ENCODE measurements at regions not wholly inside any gene's neighbourhood (a gene's known extent, or its start where the extent isn't known, plus 50 kb on each side); places are given as distances from the start of the nearest gene placed in this dataset.

- H3K9me3 ChIP-seq (ENCODE audit: insufficient read depth, low read length) = no peaks in the 10 kb centered on the region
- no peaks in the 10 kb centered on the region for H3K36me3 ChIP-seq (ENCODE audit: low read length)
- H3K27ac ChIP-seq (ENCODE audit: low read depth, low read length) = no peak overlapping the region
- H3K4me3 ChIP-seq (ENCODE audit: insufficient read depth, low read length, poor library complexity, severe bottlenecking) = no peak overlapping the region
- TF ChIP-seq, protein P1, sequence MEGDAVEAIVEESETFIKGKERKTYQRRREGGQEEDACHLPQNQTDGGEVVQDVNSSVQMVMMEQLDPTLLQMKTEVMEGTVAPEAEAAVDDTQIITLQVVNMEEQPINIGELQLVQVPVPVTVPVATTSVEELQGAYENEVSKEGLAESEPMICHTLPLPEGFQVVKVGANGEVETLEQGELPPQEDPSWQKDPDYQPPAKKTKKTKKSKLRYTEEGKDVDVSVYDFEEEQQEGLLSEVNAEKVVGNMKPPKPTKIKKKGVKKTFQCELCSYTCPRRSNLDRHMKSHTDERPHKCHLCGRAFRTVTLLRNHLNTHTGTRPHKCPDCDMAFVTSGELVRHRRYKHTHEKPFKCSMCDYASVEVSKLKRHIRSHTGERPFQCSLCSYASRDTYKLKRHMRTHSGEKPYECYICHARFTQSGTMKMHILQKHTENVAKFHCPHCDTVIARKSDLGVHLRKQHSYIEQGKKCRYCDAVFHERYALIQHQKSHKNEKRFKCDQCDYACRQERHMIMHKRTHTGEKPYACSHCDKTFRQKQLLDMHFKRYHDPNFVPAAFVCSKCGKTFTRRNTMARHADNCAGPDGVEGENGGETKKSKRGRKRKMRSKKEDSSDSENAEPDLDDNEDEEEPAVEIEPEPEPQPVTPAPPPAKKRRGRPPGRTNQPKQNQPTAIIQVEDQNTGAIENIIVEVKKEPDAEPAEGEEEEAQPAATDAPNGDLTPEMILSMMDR (IDR thresholded peaks at IDR 0.05; ENCODE audit: insufficient read depth, low read length, poor library complexity, severe bottlenecking) = no peak
- no peak for TF ChIP-seq EZH2phosphoT487 (conservative IDR thresholded peaks at IDR 0.05; ENCODE audit: low read length)
- no peaks in the 10 kb centered on the region for H3F3A ChIP-seq (ENCODE audit: insufficient read depth)
- no peaks in the 10 kb centered on the region for H3K79me2 ChIP-seq (ENCODE audit: insufficient read depth, low read length)
- H3K9me2 ChIP-seq (replicated peaks; ENCODE audit: insufficient read depth, low read length) = no peaks in the 10 kb centered on the region
- no peak overlapping the region for H2AFZ ChIP-seq (ENCODE audit: low read depth, low read length, severe bottlenecking)
- no peaks in the 10 kb centered on the region for H3K27me3 ChIP-seq (ENCODE audit: low read length)
- H3K4me2 ChIP-seq (ENCODE audit: low read depth, low read length, poor library complexity, severe bottlenecking) = no peak overlapping the region
- no peaks in the 10 kb centered on the region for H4K20me1 ChIP-seq (ENCODE audit: low read depth, low read length)
- no peak overlapping the region for H3K9ac ChIP-seq (ENCODE audit: low read length)
Observed at GRCh38 chr2:238696331-238696730, 151.6 kb upstream of the TWIST2 start.

GRCh38 chr2:238696786-238697185 is 151.1 kb upstream of the TWIST2 start:
- H3K27me3 ChIP-seq (ENCODE audit: low read length) = no peaks in the 10 kb centered on the region
- no peaks in the 10 kb centered on the region for H3K9me3 ChIP-seq (ENCODE audit: insufficient read depth, low read length)

GRCh38 chr2:238697193-238698071 is 150.5 kb upstream of the TWIST2 start:
- H3K36me3 ChIP-seq (ENCODE audit: low read length) = no peaks in the 10 kb centered on the region
- TF ChIP-seq, protein P1 (IDR thresholded peaks at IDR 0.05; ENCODE audit: insufficient read depth, low read length, poor library complexity, severe bottlenecking) = no peak
- TF ChIP-seq EZH2phosphoT487 (conservative IDR thresholded peaks at IDR 0.05; ENCODE audit: low read length) = no peak
- H3K9ac ChIP-seq (ENCODE audit: low read length) = no peak overlapping the region
- no peaks in the 10 kb centered on the region for H3K9me2 ChIP-seq (replicated peaks; ENCODE audit: insufficient read depth, low read length)
- H3K27ac ChIP-seq (ENCODE audit: low read depth, low read length) = no peak overlapping the region
- no peaks in the 10 kb centered on the region for H4K20me1 ChIP-seq (ENCODE audit: low read depth, low read length)
- no peak overlapping the region for H3K4me3 ChIP-seq (ENCODE audit: insufficient read depth, low read length, poor library complexity, severe bottlenecking)
- no peaks in the 10 kb centered on the region for H3K9me3 ChIP-seq (ENCODE audit: insufficient read depth, low read length)
- H2AFZ ChIP-seq (ENCODE audit: low read depth, low read length, severe bottlenecking) = no peak overlapping the region
- no peaks in the 10 kb centered on the region for H3K79me2 ChIP-seq (ENCODE audit: insufficient read depth, low read length)
- no peaks in the 10 kb centered on the region for H3F3A ChIP-seq (ENCODE audit: insufficient read depth)
- no peaks in the 10 kb centered on the region for H3K27me3 ChIP-seq (ENCODE audit: low read length)
- no peak overlapping the region for H3K4me2 ChIP-seq (ENCODE audit: low read depth, low read length, poor library complexity, severe bottlenecking)

More at GRCh38 chr2:238696786-238697185, 151.1 kb upstream of the TWIST2 start:
- TF ChIP-seq, protein P1 (IDR thresholded peaks at IDR 0.05; ENCODE audit: insufficient read depth, low read length, poor library complexity, severe bottlenecking) = no peak
- no peak for TF ChIP-seq EZH2phosphoT487 (conservative IDR thresholded peaks at IDR 0.05; ENCODE audit: low read length)
- H3K4me3 ChIP-seq (ENCODE audit: insufficient read depth, low read length, poor library complexity, severe bottlenecking) = no peak overlapping the region
- no peak overlapping the region for H3K27ac ChIP-seq (ENCODE audit: low read depth, low read length)
- H3K4me2 ChIP-seq (ENCODE audit: low read depth, low read length, poor library complexity, severe bottlenecking) = no peak overlapping the region
- no peaks in the 10 kb centered on the region for H3K79me2 ChIP-seq (ENCODE audit: insufficient read depth, low read length)
- H2AFZ ChIP-seq (ENCODE audit: low read depth, low read length, severe bottlenecking) = no peak overlapping the region
- no peaks in the 10 kb centered on the region for H3K9me2 ChIP-seq (replicated peaks; ENCODE audit: insufficient read depth, low read length)
- no peaks in the 10 kb centered on the region for H3F3A ChIP-seq (ENCODE audit: insufficient read depth)
- H3K9ac ChIP-seq (ENCODE audit: low read length) = no peak overlapping the region
- H4K20me1 ChIP-seq (ENCODE audit: low read depth, low read length) = no peaks in the 10 kb centered on the region
- H3K36me3 ChIP-seq (ENCODE audit: low read length) = no peaks in the 10 kb centered on the region
